IMR-90 (cell line): ENCODE measurements at regions not wholly inside any gene's neighbourhood (a gene's known extent, or its start where the extent isn't known, plus 50 kb on each side); places are given as distances from the start of the nearest gene placed in this dataset.

Experiments
- ATAC-seq: fragments of 200-7000 bp; cut with Tn5 transposase; 2 replicates; pipeline ENCODE4 v1.9.1; 2020; ENCODE audit warnings: low read depth, mild to moderate bottlenecking, moderate library complexity
- BruUV-seq: library from RNA; stranded (reverse); fragments of 400-500 nt; replicated peaks from 2 replicates; lab custom pipeline; 2021; lab: Mats Ljungman, UMichigan
- CTCF ChIA-PET: fragments of 300-600 bp; formaldehyde crosslinking; extraction: SDS; loops from one replicate; lab custom pipeline; 2021; ENCODE audit warnings: antibody characterized with exemption; lab: Yijun Ruan, JAX
- POLR2A ChIA-PET: fragments of 300-600 bp; sonication (Branson Sonifier 250); formaldehyde crosslinking; loops from one replicate; lab custom pipeline; 2022; ENCODE audit warnings: antibody characterized with exemption; ENCODE audit not compliant: unreplicated experiment; lab: Charles Lee
- DNase-seq: peaks from one replicate; pipeline ENCODE4 v3.0.0; 2013
- H2AFZ ChIP-seq: replicated peaks from 2 replicates; pipeline ENCODE3; 2013; ENCODE audit warnings: low read length, mild to moderate bottlenecking; ENCODE audit not compliant: poor library complexity
- H2AK5ac ChIP-seq: 2 replicates; pipeline ENCODE4 v1.6.1; 2013; ENCODE audit warnings: low read depth, low read length, inconsistent platforms
- H2AK9ac ChIP-seq: replicated peaks from 2 replicates; pipeline ENCODE3; 2013; ENCODE audit warnings: mild to moderate bottlenecking, low read depth, low read length, moderate library complexity; ENCODE audit not compliant: poor library complexity
- H2BK120ac ChIP-seq: 2 replicates; pipeline ENCODE4 v1.6.1; 2013; ENCODE audit warnings: low read depth, low read length, inconsistent platforms
- H2BK15ac ChIP-seq: 3 replicates; pipeline ENCODE4 v1.6.1; 2013; ENCODE audit warnings: low read depth, low read length, inconsistent platforms
- H2BK20ac ChIP-seq: 2 replicates; pipeline ENCODE4 v1.6.1; 2013; ENCODE audit warnings: low read depth, mild to moderate bottlenecking, inconsistent platforms, low read length, moderate library complexity
- H2BK5ac ChIP-seq: 2 replicates; pipeline ENCODE4 v1.6.1; 2013; ENCODE audit warnings: mild to moderate bottlenecking, low read depth, low read length, inconsistent platforms; ENCODE audit not compliant: poor library complexity, severe bottlenecking
- H3K14ac ChIP-seq: replicated peaks from 2 replicates; pipeline ENCODE4 v1.6.1; 2013; ENCODE audit warnings: low read depth, low read length, inconsistent platforms
- H3K18ac ChIP-seq: 2 replicates; pipeline ENCODE4 v1.6.1; 2013; ENCODE audit warnings: low read depth, low read length, control low read depth
- H3K23ac ChIP-seq: 2 replicates; pipeline ENCODE4 v1.6.1; 2013; ENCODE audit warnings: low read depth, low read length, inconsistent platforms
- H3K27ac ChIP-seq: 2 replicates; pipeline ENCODE4 v1.5.1; 2013; ENCODE audit warnings: mild to moderate bottlenecking, control low read depth, low read length; ENCODE audit not compliant: insufficient read depth
- H3K27me3 ChIP-seq: 2 replicates; pipeline ENCODE4 v1.6.1; 2013; ENCODE audit warnings: low read length; ENCODE audit not compliant: control insufficient read depth, insufficient read depth
- H3K36me3 ChIP-seq: 2 replicates; pipeline ENCODE4 v1.6.1; 2013; ENCODE audit warnings: low read length, mixed read lengths; ENCODE audit not compliant: control insufficient read depth, insufficient read depth
- H3K4ac ChIP-seq: 2 replicates; pipeline ENCODE4 v1.6.1; 2013; ENCODE audit warnings: low read depth, low read length, inconsistent platforms
- H3K4me1 ChIP-seq: 2 replicates; pipeline ENCODE4 v1.6.1; 2013; ENCODE audit warnings: low read length, mixed read lengths; ENCODE audit not compliant: control insufficient read depth, insufficient read depth
- H3K4me2 ChIP-seq: 2 replicates; pipeline ENCODE4 v1.6.1; 2013; ENCODE audit warnings: low read depth, mild to moderate bottlenecking, control low read depth, low read length, moderate library complexity
- H3K4me3 ChIP-seq: 2 replicates; pipeline ENCODE4 v1.5.1; 2013; ENCODE audit warnings: low read depth, mild to moderate bottlenecking, control low read depth, low read length, moderate library complexity; ENCODE audit not compliant: insufficient read depth
- H3K56ac ChIP-seq: 2 replicates; pipeline ENCODE4 v1.6.1; 2013; ENCODE audit warnings: low read length, inconsistent platforms; ENCODE audit not compliant: insufficient read depth; ENCODE audit errors: extremely low read depth
- H3K79me1 ChIP-seq, 2 experiments: 2 replicates each; pipeline ENCODE4 v1.6.1; 2013; ENCODE audit warnings: low read length in 2 of 2, inconsistent platforms in 1 of 2, low read depth in 1 of 2
- H3K9ac ChIP-seq: 2 replicates; pipeline ENCODE4 v1.6.1; 2013; ENCODE audit warnings: low read depth, low read length, control low read depth
- H3K9me1 ChIP-seq: 2 replicates; pipeline ENCODE4 v1.6.1; 2013; ENCODE audit warnings: low read length, inconsistent platforms; ENCODE audit not compliant: insufficient read depth
- H3K9me3 ChIP-seq: 2 replicates; pipeline ENCODE4 v1.6.1; 2013; ENCODE audit warnings: low read length; ENCODE audit not compliant: control insufficient read depth, insufficient read depth
- H4K20me1 ChIP-seq: 2 replicates; pipeline ENCODE4 v1.6.1; 2013; ENCODE audit warnings: low read length, inconsistent platforms; ENCODE audit not compliant: insufficient read depth
- H4K5ac ChIP-seq: 2 replicates; pipeline ENCODE4 v1.6.1; 2013; ENCODE audit warnings: mild to moderate bottlenecking, low read depth, low read length, control low read depth
- H4K8ac ChIP-seq, 2 experiments: 2 replicates each; pipeline ENCODE4 v1.6.1; 2013; ENCODE audit warnings: low read depth in 2 of 2, low read length in 2 of 2, control low read depth in 1 of 2, inconsistent platforms in 1 of 2
- H4K91ac ChIP-seq: 2 replicates; pipeline ENCODE4 v1.6.1; 2013; ENCODE audit warnings: low read depth, low read length, inconsistent platforms; ENCODE audit not compliant: insufficient read depth
- BHLHE40 ChIP-seq: fragments of 150-350 bp; IDR thresholded peaks from 2 replicates; pipeline ENCODE4 v1.6.1; 2016; ENCODE audit warnings: mild to moderate bottlenecking, low read depth, low read length
- CEBPB ChIP-seq: IDR thresholded peaks from 2 replicates; pipeline ENCODE4 v1.6.1; 2012; ENCODE audit warnings: low read depth, low read length, improper control_type of control experiment
- CHD1 ChIP-seq: IDR thresholded peaks from 2 replicates; pipeline ENCODE4 v1.6.1; 2012; ENCODE audit warnings: low read depth, low read length, improper control_type of control experiment
- CTCF ChIP-seq: conservative IDR thresholded peaks from 2 replicates; pipeline ENCODE4 v1.5.1; 2012; ENCODE audit warnings: mild to moderate bottlenecking, low read depth, low read length, improper control_type of control experiment
- ELK1 ChIP-seq: fragments of 150-350 bp; IDR thresholded peaks from 2 replicates; pipeline ENCODE4 v1.6.1; 2016; ENCODE audit warnings: low read depth, mild to moderate bottlenecking, low read length, moderate library complexity, borderline replicate concordance
- FOS ChIP-seq: fragments of 150-350 bp; IDR thresholded peaks from 2 replicates; pipeline ENCODE4 v1.6.1; 2016; ENCODE audit warnings: low read depth, low read length
- MAFK ChIP-seq: IDR thresholded peaks from 2 replicates; pipeline ENCODE4 v1.6.1; 2012; ENCODE audit warnings: low read depth, low read length, improper control_type of control experiment
- MAZ ChIP-seq: IDR thresholded peaks from 2 replicates; pipeline ENCODE4 v1.6.1; 2012; ENCODE audit warnings: low read depth, mild to moderate bottlenecking, low read length, improper control_type of control experiment, moderate library complexity, borderline replicate concordance
- MXI1 ChIP-seq: IDR thresholded peaks from 2 replicates; pipeline ENCODE4 v1.6.1; 2012; ENCODE audit warnings: low read depth, mild to moderate bottlenecking, low read length, moderate library complexity, borderline replicate concordance
- NFE2L2 ChIP-seq: fragments of 150-350 bp; IDR thresholded peaks from 2 replicates; pipeline ENCODE4 v1.6.1; 2016; ENCODE audit warnings: low read depth, mild to moderate bottlenecking, low read length
- POLR2A ChIP-seq: IDR thresholded peaks from 2 replicates; pipeline ENCODE4 v1.6.1; 2012; ENCODE audit warnings: mild to moderate bottlenecking, low read depth, low read length
- RAD21 ChIP-seq: IDR thresholded peaks from 2 replicates; pipeline ENCODE4 v1.6.1; 2012; ENCODE audit warnings: low read length, improper control_type of control experiment
- RCOR1 ChIP-seq: IDR thresholded peaks from 2 replicates; pipeline ENCODE4 v1.6.1; 2012; ENCODE audit warnings: mild to moderate bottlenecking, low read length, improper control_type of control experiment; ENCODE audit not compliant: insufficient replicate concordance
- RFX5 ChIP-seq: IDR thresholded peaks from 2 replicates; pipeline ENCODE4 v1.8.0; 2012; ENCODE audit warnings: low read depth, mild to moderate bottlenecking, low read length, moderate library complexity
- SMC3 ChIP-seq: fragments of 150-350 bp; IDR thresholded peaks from 2 replicates; pipeline ENCODE4 v1.6.1; 2016; ENCODE audit warnings: low read depth, mild to moderate bottlenecking, antibody characterized with exemption, low read length, moderate library complexity
- USF2 ChIP-seq: fragments of 150-350 bp; IDR thresholded peaks from 2 replicates; pipeline ENCODE4 v1.6.1; 2017; ENCODE audit warnings: mild to moderate bottlenecking, antibody characterized with exemption, low read length, low read depth
- WGBS, 2 experiments: methylation state at CpG; one replicate each; pipeline versions ENCODE4 v1.1.5 to v1.1.7; 2013; ENCODE audit warnings: missing lambda C conversion rate in 2 of 2; ENCODE audit not compliant: insufficient read length in 1 of 2; ENCODE audit errors: extremely low coverage in 2 of 2; 5-methylcytosine and 5-hydroxymethylcytosine counted together
- dilution Hi-C: fragments of 300-500 bp; cut with HindIII; formaldehyde crosslinking; loops from one replicate; pipeline ENCODE4 v1.14.3; 2018; ENCODE audit warnings: low sequenced_read_pairs; ENCODE audit not compliant: unreplicated experiment
- in situ Hi-C: fragments of 300-500 bp; cut with MboI; formaldehyde crosslinking; loops from 3 replicates; pipeline ENCODE4 v1.14.3; 2019; ENCODE audit warnings: low sequenced_read_pairs, inconsistent platforms, mixed read lengths
- intact Hi-C: fragments of 100-400 bp; cut with micrococcal nuclease; formaldehyde crosslinking; loops from 2 replicates; pipeline ENCODE4 v1.10.0; 2022

GRCh38 chr10:65275296-65275695 is 1650.5 kb upstream of the LRRTM3 start:
- dilution Hi-C loops = no loop called here

More at GRCh38 chr10:65275296-65275695, 1650.5 kb upstream of the LRRTM3 start:
- H4K8ac ChIP-seq = no peak overlapping the region
- no peak overlapping the region for H3K4me2 ChIP-seq
- H3K9me3 ChIP-seq = peaks cover 12% of the 10 kb centered on the region
- H3K4me1 ChIP-seq = no peaks in the 10 kb centered on the region
- no peak overlapping the region for H4K91ac ChIP-seq
- H3K14ac ChIP-seq = no peak overlapping the region
- H3K56ac ChIP-seq = no peak overlapping the region
- no peak for ATAC-seq
- H3K27ac ChIP-seq = no peak overlapping the region
- WGBS, 2 experiments = no CpG with 5 or more reads among the region's 4 CpGs
- H4K20me1 ChIP-seq = no peaks in the 10 kb centered on the region
- H2BK120ac ChIP-seq = no peak overlapping the region
- H2AFZ ChIP-seq = no peak overlapping the region
- no peaks in the 10 kb centered on the region for H3K79me1 ChIP-seq
- no peaks in the 10 kb centered on the region for H3K36me3 ChIP-seq
- no peak for DNase-seq
- H3K23ac ChIP-seq = no peak overlapping the region
- TF ChIP-seq MAFK (no peak), SMC3 (no peak), NFE2L2 (no peak), FOS (no peak), POLR2A (no peak), RFX5 (no peak), CHD1 (no peak), CTCF (no peak), BHLHE40 (no peak), CEBPB (no peak), RAD21 (no peak), MAZ (no peak), USF2 (no peak), ELK1 (no peak), RCOR1 (no peak), MXI1 (no peak)
- no peaks in the 10 kb centered on the region for H3K9me1 ChIP-seq
- no peak overlapping the region for H3K9ac ChIP-seq
- H3K4me3 ChIP-seq = no peak overlapping the region
- in situ Hi-C loops (no loop called here), intact Hi-C loops (no loop called here)
- H3K27me3 ChIP-seq = no peaks in the 10 kb centered on the region
- ChIA-PET POLR2A (no interaction called here), CTCF (no interaction called here)
- no peak overlapping the region for H2BK5ac ChIP-seq
- H3K18ac ChIP-seq = no peak overlapping the region
- H2AK9ac ChIP-seq = no peak overlapping the region
- no peak overlapping the region for H2BK20ac ChIP-seq
- no peak overlapping the region for H2AK5ac ChIP-seq
- no peak overlapping the region for H2BK15ac ChIP-seq
- H4K5ac ChIP-seq = no peak overlapping the region
- no TSS peak for BruUV-seq
- H3K4ac ChIP-seq = no peak overlapping the region
